GM12878 (cell line): ENCODE measurements at regions not wholly inside any gene's neighbourhood (a gene's known extent, or its start where the extent isn't known, plus 50 kb on each side); places are given as distances from the start of the nearest gene placed in this dataset.

ENCODE experiments used
- ATAC-seq: fragments of 200-7000 bp; cut with Tn5 transposase; 3 replicates; pipeline ENCODE4 v1.9.1; 2020; ENCODE audit warnings: mild to moderate bottlenecking, moderate library complexity
- BruUV-seq: library from RNA; stranded (reverse); fragments of 400-500 nt; replicated peaks from 2 replicates; lab custom pipeline; 2021; lab: Mats Ljungman, UMichigan
- CTCF ChIA-PET: fragments of 300-600 bp; sonication (Branson Sonifier 250); formaldehyde crosslinking; extraction: SDS; loops from one replicate; lab custom pipeline; 2021; ENCODE audit warnings: inconsistent platforms; lab: Yijun Ruan, JAX
- POLR2A ChIA-PET: fragments of 350-600 bp; formaldehyde crosslinking; extraction: SDS; loops from one replicate; lab custom pipeline; 2021; ENCODE audit warnings: inconsistent platforms; lab: Charles Lee
- RAD21 ChIA-PET: fragments of 300-600 bp; sonication (Branson Sonifier 250); formaldehyde crosslinking; loops from one replicate; lab custom pipeline; 2023; ENCODE audit warnings: antibody characterized with exemption; ENCODE audit not compliant: unreplicated experiment; lab: Charles Lee
- SMC1A ChIA-PET: fragments of 300-600 bp; sonication (Branson Sonifier 250); formaldehyde crosslinking; loops from one replicate; lab custom pipeline; 2023; ENCODE audit not compliant: unreplicated experiment, uncharacterized antibody; lab: Charles Lee
- DNase-seq: peaks from one replicate; pipeline ENCODE4 v3.0.0-alpha.2; 2011; ENCODE audit warnings: low read depth, low spot score
- FAIRE-seq: peaks from 3 replicates; lab custom pipeline; 2011; peaks lifted over from hg19 to GRCh38; lab: Jason Lieb, UNC
- H2AFZ ChIP-seq: 2 replicates; pipeline ENCODE4 v1.6.0; 2011; ENCODE audit warnings: low read depth, low read length, control low read depth; ENCODE audit not compliant: control insufficient read depth
- H3K27ac ChIP-seq: 2 replicates; pipeline ENCODE4 v1.5.1; 2011; ENCODE audit warnings: control low read depth; ENCODE audit not compliant: control insufficient read depth, insufficient read depth
- H3K27me3 ChIP-seq, 2 experiments: replicated peaks in 1 of 2; 2 replicates each; pipeline versions ENCODE4 v1.6.0 to v1.6.1; 2011; ENCODE audit warnings: low read length in 1 of 2; ENCODE audit not compliant: control insufficient read depth in 2 of 2, insufficient read depth in 2 of 2
- H3K36me3 ChIP-seq, 2 experiments: 2 replicates each; pipeline ENCODE4 v1.5.1; 2011; ENCODE audit warnings: low read length in 1 of 2; ENCODE audit not compliant: control insufficient read depth in 2 of 2, insufficient read depth in 2 of 2
- H3K4me1 ChIP-seq: 2 replicates; pipeline ENCODE4 v1.6.1; 2011; ENCODE audit warnings: mild to moderate bottlenecking, low read length, moderate library complexity, mixed read lengths; ENCODE audit not compliant: control insufficient read depth, insufficient read depth
- H3K4me2 ChIP-seq: 2 replicates; pipeline ENCODE4 v1.6.0; 2011; ENCODE audit warnings: control low read depth; ENCODE audit not compliant: control insufficient read depth, insufficient read depth
- H3K4me3 ChIP-seq: fragments of 200-600 bp; sonication (generic); 2 replicates; pipeline ENCODE4 v1.5.1; 2016
- H3K79me2 ChIP-seq: 2 replicates; pipeline ENCODE4 v1.6.0; 2011; ENCODE audit warnings: low read length; ENCODE audit not compliant: control insufficient read depth, insufficient read depth
- H3K9ac ChIP-seq: 2 replicates; pipeline ENCODE4 v1.8.0; 2011; ENCODE audit warnings: low read length, control low read depth, mixed read lengths; ENCODE audit not compliant: control insufficient read depth, insufficient read depth
- H3K9me3 ChIP-seq: replicated peaks from 3 replicates; pipeline ENCODE4 v1.5.1; 2011; ENCODE audit warnings: mild to moderate bottlenecking, low read length; ENCODE audit not compliant: control insufficient read depth, insufficient read depth
- H4K20me1 ChIP-seq: 2 replicates; pipeline ENCODE4 v1.6.0; 2011; ENCODE audit not compliant: control insufficient read depth, insufficient read depth
- HDAC6 ChIP-seq: fragments of 200-600 bp; sonication (generic); IDR thresholded peaks from one replicate; pipeline ENCODE4 v1.8.0; 2017; ENCODE audit warnings: antibody characterized with exemption; ENCODE audit not compliant: unreplicated experiment
- HDGF ChIP-seq: fragments of 450-650 bp; IDR thresholded peaks from 2 replicates; pipeline ENCODE4 v1.6.1; 2016; ENCODE audit warnings: antibody characterized with exemption
- MYC ChIP-seq: IDR thresholded peaks from 2 replicates; pipeline ENCODE4 v1.6.1; 2011; ENCODE audit warnings: mild to moderate bottlenecking, low read length, moderate library complexity, inconsistent platforms; ENCODE audit not compliant: insufficient read depth, insufficient replicate concordance, insufficient read length, severe bottlenecking
- NFYA ChIP-seq: IDR thresholded peaks from 2 replicates; pipeline ENCODE4 v1.6.1; 2011; ENCODE audit warnings: low read depth, mild to moderate bottlenecking, low read length, improper control_type of control experiment, borderline replicate concordance
- NFYB ChIP-seq: IDR thresholded peaks from 2 replicates; pipeline ENCODE4 v1.6.1; 2011; ENCODE audit warnings: low read depth, mild to moderate bottlenecking, low read length, improper control_type of control experiment, moderate library complexity; ENCODE audit not compliant: insufficient read depth
- NR2C1 ChIP-seq: fragments of 450-650 bp; IDR thresholded peaks from 2 replicates; pipeline ENCODE4 v1.6.1; 2017; ENCODE audit warnings: antibody characterized with exemption, mild to moderate bottlenecking, moderate library complexity
- WGBS: methylation state at CpG from one replicate; pipeline ENCODE4 v1.1.6; 2016; ENCODE audit warnings: low lambda C conversion rate; ENCODE audit not compliant: insufficient replicate concordance, insufficient coverage; ENCODE audit errors: missing lambda C conversion rate; 5-methylcytosine and 5-hydroxymethylcytosine counted together
- in situ Hi-C: fragments of 300-500 bp; cut with MboI; formaldehyde crosslinking; loops from 9 replicates; pipeline ENCODE4 v1.14.3; 2018; ENCODE audit warnings: mixed read lengths
- intact Hi-C: fragments of 100-400 bp; cut with micrococcal nuclease; formaldehyde crosslinking; loops from one replicate; pipeline ENCODE4 v1.14.2; 2022; ENCODE audit not compliant: unreplicated experiment
- TF ChIP-seq, protein P1 (sequence below): fragments of 450-650 bp; IDR thresholded peaks from 2 replicates; pipeline ENCODE4 v1.6.1; 2014; ENCODE audit warnings: mild to moderate bottlenecking
- TF ChIP-seq, protein P2 (sequence below): fragments of 450-650 bp; IDR thresholded peaks from 2 replicates; pipeline ENCODE4 v1.6.1; 2016; ENCODE audit warnings: mild to moderate bottlenecking, moderate library complexity, borderline replicate concordance

DNA sequence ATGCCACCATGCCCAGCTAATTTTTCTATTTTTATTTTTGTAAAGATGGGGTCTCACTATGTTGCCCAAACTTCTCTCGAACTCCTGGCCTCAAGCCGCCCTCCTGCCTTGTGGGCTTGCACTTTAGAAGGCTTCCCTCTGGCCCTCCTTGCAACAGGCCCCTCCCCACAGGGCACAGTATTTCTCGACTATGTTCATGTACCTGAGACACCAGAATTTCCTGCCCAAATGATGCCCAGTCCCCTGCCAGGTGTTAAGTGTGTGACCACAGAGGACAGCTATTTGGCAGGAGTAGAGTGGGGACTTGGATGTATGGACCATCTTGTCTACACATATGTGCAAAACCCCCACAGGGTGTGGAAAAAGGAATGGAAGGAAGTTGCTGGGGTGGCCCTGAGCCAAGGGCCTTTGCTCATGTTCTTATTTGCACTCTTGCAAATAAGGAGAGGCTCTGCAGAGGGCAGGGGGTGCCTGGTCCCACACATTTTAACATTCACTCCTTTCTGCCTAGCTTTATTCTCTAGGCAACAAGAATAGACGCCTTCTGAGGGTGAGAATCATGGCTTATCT is 168.4 kb upstream of the PODXL start:
- Histone ChIP-seq H3K27ac (no peak overlapping the region), H3K79me2 (no peaks in the 10 kb centered on the region), H3K4me1 (no peaks in the 10 kb centered on the region), H3K9ac (no peak overlapping the region), H3K27me3 (no peaks in the 10 kb centered on the region; a peak in 1 of 4 replicates), H3K4me3 (no peak overlapping the region), H2AFZ (no peak overlapping the region), H3K9me3 (no peaks in the 10 kb centered on the region), H3K36me3 (no peaks in the 10 kb centered on the region), H4K20me1 (no peaks in the 10 kb centered on the region), H3K4me2 (no peak overlapping the region)
- POLR2A ChIA-PET: no interaction called here
- RAD21 ChIA-PET: no interaction called here
- no peak for DNase-seq
- CTCF ChIA-PET: no interaction called here
- 23% methylated on average over 4 of the region's 4 CpGs for WGBS
- BruUV-seq: no TSS peak
- TF ChIP-seq HDAC6: no peak
- TF ChIP-seq NFYA: no peak
- TF ChIP-seq MYC: no peak
- no peak for FAIRE-seq
- SMC1A ChIA-PET: interaction anchor here (1.0 kb wide), 1 partner anchor 14 kb away, joined by 3 read pairs; no protein-coding TSS in a partner anchor
- ATAC-seq: no peak
- in situ Hi-C loops: no loop called here
- intact Hi-C loops: no loop called here

DNA sequence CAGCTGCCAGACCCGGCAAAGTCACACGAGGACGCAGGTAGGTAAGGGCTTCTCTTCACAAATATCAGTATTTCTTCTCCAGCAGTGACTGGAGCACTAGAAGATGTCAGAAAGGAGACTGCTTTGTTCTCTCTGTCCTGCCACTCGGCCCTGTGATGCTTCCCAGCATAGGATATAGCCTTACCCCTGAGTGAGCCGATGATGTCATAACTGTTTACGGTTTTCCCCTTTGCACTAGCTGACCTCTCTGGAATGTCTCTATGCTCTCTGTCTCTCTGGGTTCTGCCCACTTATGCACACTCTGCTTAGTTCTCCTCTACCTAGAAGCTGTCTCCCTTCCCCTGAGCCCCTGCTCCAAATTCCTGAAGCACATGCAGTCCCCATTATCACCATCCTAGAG is 167.5 kb upstream of the PODXL start:
- ChIA-PET SMC1A (interaction anchor here (1.0 to 1.6 kb wide), 2 partner anchors 15 to 32 kb away, joined by 3 read pairs; no protein-coding TSS in a partner anchor), RAD21 (no interaction called here), CTCF (no interaction called here), POLR2A (no interaction called here)
- Histone ChIP-seq H3K9me3 (no peaks in the 10 kb centered on the region), H3K4me1 (no peaks in the 10 kb centered on the region), H2AFZ (no peak overlapping the region), H3K36me3 (no peaks in the 10 kb centered on the region), H3K9ac (no peak overlapping the region), H3K27ac (no peak overlapping the region), H3K4me2 (no peak overlapping the region), H3K79me2 (no peaks in the 10 kb centered on the region), H3K4me3 (no peak overlapping the region), H3K27me3 (no peaks in the 10 kb centered on the region; a peak in 2 of 4 replicates), H4K20me1 (no peaks in the 10 kb centered on the region)
- intact Hi-C loops (no loop called here), in situ Hi-C loops (no loop called here)
- no TSS peak for BruUV-seq
- WGBS: 42% methylated on average over 6 of the region's 6 CpGs
- DNase-seq (no peak), ATAC-seq (no peak), FAIRE-seq (no peak)
- TF ChIP-seq, protein P1, sequence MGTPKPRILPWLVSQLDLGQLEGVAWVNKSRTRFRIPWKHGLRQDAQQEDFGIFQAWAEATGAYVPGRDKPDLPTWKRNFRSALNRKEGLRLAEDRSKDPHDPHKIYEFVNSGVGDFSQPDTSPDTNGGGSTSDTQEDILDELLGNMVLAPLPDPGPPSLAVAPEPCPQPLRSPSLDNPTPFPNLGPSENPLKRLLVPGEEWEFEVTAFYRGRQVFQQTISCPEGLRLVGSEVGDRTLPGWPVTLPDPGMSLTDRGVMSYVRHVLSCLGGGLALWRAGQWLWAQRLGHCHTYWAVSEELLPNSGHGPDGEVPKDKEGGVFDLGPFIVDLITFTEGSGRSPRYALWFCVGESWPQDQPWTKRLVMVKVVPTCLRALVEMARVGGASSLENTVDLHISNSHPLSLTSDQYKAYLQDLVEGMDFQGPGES: no peak
- no peak for TF ChIP-seq NFYB
- no peak for TF ChIP-seq NR2C1
- TF ChIP-seq, protein P2, sequence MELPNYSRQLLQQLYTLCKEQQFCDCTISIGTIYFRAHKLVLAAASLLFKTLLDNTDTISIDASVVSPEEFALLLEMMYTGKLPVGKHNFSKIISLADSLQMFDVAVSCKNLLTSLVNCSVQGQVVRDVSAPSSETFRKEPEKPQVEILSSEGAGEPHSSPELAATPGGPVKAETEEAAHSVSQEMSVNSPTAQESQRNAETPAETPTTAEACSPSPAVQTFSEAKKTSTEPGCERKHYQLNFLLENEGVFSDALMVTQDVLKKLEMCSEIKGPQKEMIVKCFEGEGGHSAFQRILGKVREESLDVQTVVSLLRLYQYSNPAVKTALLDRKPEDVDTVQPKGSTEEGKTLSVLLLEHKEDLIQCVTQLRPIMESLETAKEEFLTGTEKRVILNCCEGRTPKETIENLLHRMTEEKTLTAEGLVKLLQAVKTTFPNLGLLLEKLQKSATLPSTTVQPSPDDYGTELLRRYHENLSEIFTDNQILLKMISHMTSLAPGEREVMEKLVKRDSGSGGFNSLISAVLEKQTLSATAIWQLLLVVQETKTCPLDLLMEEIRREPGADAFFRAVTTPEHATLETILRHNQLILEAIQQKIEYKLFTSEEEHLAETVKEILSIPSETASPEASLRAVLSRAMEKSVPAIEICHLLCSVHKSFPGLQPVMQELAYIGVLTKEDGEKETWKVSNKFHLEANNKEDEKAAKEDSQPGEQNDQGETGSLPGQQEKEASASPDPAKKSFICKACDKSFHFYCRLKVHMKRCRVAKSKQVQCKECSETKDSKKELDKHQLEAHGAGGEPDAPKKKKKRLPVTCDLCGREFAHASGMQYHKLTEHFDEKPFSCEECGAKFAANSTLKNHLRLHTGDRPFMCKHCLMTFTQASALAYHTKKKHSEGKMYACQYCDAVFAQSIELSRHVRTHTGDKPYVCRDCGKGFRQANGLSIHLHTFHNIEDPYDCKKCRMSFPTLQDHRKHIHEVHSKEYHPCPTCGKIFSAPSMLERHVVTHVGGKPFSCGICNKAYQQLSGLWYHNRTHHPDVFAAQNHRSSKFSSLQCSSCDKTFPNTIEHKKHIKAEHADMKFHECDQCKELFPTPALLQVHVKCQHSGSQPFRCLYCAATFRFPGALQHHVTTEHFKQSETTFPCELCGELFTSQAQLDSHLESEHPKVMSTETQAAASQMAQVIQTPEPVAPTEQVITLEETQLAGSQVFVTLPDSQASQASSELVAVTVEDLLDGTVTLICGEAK: no peak
- TF ChIP-seq HDGF: no peak
